Fibroblast of peridontal ligament (primary cell): ENCODE measurements at regions not wholly inside any gene's neighbourhood (a gene's known extent, or its start where the extent isn't known, plus 50 kb on each side); places are given as distances from the start of the nearest gene placed in this dataset.

Experiments used
- DNase-seq: peaks from one replicate; pipeline ENCODE4 v3.0.0-alpha.2; 2010; ENCODE audit errors: extremely low read depth

DNA sequence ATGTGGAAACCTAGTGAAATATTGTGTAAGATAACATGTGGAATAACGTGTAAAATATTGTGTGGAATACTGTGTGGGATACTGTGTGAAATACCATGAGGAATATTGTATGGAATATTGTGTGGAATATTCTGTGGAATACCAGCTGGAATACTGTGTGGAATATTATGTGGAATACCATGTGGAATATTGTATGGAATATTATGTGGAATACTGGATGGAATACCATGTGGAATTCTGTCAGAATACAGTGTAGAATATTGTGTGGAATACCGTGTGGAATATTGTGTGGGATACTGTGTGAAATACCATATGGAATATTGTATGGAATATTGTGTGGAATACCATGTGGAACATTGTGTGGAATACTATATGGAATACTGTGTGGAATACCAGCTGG, 134.6 kb upstream of the CHST15 start:
- no peak for DNase-seq

DNA sequence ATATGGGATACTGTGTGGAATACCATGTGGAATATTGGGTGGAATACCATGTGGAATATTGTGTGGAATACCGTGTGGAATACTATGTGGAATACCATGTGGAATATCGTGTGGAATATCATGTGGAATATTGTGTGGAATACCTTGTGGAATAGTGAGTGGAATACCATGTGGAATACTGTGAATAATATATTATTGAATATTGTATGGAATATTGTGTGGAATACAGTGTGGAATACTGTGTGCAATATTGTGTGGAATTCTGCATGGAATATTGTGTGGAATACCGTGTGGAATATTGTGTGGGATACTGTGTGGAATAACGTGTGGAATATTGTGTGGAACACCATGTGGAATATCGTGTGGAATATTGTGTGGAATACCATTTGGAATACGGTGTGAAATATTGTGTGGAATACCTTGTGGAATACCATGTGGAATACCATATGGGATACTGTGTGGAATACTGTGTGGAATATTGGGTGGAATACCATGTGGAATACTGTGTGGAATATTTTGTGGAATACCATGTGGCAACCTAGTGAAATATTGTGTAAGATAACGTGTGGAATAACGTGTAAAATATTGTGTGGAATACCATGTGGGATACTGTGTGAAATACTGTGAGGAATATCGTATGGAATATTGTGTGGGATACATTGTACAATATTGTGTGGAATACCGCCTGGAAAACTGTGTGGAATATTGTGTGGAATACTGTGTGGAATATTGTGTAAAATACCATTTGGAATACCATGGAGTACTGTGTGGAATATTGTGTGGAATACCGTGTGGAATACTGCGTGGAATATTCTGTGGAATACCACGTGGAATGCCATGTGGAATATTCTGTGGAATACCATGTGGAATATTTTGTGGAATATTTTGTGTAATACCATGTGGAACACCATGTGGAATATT, 133.9 kb upstream of the CHST15 start:
- DNase-seq: no peak

DNA sequence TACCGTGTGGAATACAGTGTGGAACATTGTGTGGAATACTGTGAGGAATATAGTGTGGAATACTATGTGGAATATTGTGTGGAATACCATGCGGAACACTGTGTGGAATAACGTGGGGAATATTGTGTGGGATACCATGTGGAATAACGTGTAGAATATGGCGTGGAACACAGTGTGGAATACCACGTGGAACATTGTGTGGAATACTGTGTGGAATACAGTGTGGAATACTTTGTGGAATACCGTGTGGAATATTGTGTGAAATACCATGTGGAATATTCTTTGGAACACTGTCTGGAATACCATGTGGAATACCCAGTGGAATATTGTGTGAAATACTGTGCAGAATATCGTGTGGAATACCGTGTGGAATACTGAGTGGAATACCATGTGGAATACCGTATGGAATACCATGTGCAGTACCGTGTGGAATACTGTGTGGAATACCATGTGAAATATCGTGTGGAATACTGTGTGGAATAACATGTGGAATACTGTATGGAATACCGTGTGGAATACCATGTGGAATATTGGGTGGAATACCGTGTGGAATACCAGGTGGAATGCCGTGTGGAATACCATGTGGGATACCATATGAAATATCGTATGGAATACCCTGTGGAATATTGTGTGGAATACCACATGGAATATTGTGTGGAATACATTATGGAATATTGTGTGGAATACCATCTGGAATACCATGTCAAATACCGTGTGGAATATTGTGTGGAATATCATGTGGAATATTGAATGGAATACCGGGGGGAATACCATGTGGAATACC, 133.1 kb upstream of the CHST15 start:
- no peak for DNase-seq

DNA sequence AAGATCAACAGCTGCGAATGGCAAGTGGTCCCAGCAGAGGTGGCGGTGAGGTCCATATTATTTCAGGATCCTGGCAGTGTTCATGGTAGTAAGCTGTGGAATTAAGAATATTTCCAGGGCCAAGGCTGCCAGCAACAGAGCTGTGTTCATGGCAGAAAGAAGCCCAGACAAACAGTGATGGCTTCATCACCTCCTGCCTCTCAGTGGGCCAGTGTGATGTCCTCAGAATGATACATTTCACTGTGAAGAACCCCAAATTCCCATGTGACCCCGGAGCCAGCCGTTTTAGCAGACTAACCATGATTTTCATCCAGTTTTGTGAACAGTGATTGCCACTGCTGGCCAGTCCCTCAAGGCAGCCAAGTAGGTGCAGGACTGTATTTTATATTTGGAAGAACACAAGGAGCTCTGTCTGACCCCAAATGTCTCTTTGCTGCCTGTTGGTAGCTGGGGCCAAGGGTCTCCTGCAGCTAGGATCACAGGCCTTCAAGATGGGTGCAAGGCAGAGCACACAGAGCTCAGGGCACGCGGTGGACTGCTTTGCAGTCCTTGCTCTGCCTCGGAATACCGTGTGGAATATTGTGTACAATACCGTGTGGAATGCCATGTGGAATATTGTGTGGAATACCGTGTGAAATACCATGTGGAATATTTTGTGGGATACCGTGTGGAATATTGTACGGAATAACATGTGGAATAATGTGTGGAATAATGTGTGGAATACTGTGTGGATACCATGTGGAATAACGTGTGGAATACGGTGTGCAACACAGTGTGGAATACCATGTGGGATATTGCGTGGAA, 132.3 kb upstream of the CHST15 start:
- DNase-seq: no peak

DNA sequence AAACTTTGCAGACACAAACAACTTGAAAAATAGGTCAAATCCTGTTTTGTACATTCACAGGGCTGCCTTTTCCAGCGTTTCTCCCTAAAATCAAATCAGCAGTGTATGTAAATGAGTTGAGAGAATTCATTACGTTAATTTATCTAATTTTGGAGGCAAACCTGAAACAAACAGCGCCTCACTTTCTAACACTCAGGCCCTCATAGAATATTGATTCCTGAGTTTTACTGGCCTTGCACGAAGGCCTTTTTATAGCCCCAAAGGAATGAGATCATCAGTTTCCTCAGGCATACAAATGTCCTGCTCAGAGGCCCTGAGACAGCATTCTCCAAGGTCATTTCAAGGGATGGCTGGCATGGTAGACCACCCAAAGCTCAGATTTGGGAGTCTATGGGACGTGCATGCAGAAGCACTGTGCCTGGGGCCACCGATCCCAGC, 131.7 kb upstream of the CHST15 start:
- no peak for DNase-seq

DNA sequence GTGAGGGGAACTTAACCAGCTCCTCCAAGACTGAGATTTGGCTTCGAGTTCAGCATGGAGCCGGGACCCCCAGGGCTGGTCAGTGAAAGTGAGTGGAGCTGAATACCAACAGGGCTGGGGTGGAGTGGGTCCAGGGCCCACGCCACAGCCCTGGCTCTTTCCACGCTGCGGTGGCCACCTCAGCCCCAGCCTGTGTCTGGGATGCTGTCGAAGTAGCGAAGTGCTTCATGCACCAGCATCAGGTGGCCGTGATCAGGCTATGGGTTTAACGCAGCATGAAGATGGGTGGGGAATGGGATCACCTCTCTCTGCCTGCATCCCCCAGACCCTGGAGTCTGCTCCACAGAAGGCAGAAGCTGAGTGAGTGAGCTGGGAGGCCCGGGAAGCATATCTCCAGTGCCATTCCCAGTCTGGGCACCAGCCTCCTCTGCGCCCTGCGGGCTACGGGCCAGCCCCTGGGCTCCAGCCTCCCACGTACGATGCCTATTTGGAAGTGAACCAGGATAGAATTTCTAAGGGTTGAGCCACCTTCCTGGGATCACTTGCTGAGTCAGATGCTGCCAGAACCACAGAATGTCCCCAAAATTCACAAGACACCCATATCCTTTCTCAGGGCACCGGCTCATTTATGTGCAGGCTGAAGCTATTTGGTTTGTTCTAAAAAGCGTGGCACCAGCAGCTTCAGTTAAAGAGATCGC, 131.1 kb upstream of the CHST15 start:
- no peak for DNase-seq

DNA sequence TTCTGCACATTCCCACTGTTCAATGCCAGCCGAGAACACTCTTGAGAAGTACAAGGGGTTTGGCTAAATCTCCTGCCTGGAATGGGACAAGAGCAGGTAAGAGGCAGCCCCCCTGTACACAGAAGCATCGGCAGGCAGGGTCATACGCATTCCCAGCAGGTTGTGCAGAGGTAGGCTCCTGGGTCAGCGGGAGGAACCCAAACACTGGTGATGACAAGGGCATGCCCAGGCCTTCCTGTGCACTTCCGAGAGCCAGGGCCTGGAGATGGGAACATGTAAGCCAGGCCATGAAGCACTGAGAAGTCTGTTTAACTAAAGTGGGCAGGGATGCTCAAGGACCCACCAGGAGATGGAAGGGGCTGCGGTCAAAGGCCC, 130.3 kb upstream of the CHST15 start:
- no peak for DNase-seq

DNA sequence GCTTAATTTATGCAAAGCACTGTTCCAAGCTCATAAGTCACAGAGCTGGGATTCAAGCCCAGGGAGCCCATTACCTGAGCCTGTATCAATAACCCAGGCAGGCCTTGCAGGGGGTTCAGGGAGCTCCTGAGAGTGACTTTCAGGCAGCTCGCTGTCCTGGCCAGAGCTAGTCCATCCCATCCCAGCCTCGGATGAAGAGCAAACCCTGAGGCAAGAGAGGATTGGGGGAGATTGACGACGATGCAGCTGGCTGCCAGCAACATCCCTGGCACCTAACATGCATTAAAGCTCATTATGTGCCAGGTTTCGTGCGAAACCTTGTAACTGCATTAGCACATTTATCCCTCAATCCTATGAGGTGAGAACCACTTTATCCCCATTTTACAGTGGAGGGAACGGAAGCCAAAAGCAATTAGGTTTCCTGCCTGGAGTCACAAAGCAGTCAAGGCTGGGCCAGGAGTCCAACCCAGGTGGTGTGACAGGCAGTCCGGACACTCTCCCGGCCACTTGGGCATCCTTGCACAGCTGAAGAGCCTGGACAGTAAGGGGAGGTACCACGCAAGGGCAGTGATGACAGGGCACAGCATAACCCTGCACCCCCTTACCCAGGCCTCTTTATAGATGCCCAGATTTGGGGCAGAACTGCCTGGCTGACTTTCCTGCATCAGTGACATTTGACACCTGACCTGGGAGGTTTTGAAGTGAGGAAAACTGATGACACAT, 129.8 kb upstream of the CHST15 start:
- no peak for DNase-seq

DNA sequence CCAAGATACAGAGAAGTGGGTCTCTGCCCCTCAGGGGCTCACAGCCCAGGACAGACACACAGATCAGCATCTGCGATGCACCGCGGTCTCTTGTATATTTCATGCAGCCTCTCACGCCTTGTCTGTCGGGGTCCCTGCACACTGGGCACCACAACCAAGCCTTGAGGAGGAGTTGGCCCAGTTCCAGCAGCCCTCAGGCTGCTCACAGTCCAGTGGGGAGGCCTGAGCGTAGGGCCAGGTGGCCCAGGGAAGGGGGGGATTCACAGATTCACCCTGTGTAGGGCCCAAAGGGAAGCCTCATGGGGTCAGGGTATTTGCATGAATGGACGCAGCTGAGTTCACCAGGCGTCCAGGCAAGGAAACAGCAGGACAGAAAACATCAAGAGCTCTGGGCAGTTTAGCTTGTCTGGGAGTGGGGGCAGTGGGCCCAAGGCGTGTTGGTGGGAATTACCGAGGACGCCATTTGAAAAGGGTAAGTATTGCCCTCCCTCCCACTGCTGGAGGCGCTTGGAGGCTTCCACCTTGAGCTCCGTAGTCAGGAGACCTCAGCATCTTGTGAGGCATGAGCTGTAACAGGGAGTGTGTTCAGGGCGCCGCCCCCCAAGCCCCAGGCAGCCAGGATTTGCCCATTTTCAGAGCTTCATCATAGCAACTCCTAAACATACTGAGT, 129.1 kb upstream of the CHST15 start:
- DNase-seq: no peak

DNA sequence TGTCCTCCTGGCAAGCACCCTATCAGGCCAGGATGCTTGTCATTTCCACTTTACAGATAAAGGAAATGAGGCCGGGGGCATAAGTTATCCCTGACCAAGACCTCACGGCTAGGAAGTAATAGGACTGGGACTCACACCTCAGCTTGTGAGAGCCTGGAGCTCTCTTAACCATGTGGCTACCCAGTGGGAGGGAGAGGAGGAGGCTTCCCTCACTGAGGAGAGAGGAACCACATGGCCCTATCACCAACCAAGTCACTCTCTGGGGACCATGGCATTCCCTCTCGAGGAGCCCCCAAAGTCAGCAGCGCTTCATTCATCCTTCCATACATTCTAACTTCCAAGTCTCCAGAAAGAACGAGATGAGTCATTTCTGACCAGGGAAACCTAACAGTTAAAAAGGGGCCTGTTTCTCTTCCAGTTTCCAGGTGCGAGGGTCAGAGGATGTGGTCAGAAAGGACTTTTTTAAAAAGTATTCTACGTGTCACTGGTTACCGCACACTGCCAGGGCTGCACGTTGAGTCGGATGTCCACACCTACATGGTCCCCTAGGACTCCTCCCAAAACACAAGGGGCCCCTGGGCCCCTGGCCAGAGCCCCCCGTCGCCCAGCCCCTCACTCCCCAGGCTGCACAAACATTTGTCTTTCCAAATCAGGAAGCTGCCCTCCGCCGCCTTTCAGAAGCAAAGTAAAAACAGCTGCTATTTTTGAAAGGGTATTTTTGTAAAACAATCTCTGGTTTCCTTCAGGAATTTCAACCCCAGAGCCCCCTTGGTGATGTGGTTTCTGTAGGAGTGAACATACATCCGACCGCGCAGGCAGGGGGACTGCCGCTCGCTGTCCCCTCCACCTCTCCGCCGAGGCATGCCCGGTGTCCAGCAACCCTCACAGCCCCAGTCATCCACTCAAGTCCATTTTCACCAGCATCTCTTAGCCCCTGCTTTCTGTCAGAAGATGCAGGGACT, 128.2 kb upstream of the CHST15 start:
- DNase-seq: no peak

DNA sequence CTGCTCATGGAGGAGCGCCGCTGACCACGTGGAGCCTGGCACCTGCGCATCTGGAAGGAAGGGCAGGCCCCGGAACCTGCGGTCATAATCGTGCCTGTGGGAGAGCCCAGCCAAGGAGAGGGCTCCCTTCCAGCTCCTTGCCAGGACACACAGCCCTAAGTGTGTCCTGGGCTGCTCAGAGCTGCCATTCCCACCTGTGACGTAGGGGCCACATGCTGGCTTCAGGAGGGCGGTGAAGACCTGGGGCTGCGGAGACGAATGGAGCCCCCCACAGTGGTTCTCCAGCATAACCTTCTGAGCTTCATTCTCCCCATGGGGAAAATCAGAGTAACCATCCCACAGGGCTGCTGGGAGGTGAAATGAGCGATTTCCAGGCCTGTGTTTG, 127.6 kb upstream of the CHST15 start:
- no peak for DNase-seq

DNA sequence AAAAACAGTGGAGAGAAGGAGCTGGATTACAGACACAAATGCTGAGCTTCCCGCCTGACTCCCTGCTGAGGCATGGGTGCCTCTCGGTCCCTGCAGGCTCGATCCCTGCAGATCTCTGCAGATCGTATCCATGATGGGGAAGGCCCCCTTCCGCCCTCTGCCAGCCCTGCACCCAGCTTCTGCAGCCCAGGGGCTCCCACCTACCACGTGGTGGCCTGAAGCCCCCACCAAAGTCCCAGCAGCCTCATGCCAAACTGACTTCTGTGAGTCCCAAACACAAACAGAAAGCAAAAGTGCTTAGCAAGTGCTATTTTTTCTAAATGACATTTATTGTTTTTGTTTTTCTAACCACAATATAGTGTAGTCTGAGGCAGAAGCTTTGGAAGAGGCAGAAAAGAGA, 127.1 kb upstream of the CHST15 start:
- DNase-seq: no peak

DNA sequence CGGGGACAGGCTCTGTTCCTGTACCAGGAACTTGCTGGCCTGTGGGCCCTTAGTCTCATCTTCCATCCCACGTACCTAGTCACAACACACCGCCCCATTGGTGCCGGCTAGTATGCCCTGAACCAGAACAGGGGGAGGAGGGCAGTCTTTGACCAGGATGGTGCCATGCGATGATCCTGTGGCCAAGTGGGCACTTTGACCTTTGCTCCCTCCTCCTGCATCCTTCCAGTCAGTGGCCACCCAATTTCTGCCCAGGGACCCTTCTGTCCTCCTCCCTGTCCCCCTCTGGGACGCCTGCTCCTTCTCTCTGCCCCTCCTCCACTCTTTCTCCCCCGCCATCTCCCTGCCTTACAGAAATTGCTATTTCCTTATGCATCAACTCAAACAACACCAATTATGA, 126.3 kb upstream of the CHST15 start:
- DNase-seq: no peak

DNA sequence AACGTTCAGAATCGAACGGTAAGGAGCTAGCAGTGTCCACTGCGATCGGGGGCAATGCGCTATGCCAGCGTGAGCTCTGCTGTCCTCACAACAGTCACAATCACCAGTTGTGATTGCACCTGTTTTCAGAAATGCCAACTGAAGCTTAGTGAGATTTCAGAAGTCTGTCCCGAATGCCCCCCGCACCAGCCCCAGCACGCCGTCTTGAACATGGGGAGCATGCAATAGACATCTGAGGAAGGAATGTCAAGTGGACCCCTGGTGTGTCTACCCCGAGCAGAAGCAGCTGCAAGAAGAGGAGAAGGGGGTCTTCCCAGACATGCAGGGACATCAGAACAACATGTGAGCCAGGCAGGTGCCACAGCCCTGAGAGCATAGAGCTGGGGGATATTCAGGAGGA, 125.7 kb upstream of the CHST15 start:
- no peak for DNase-seq

DNA sequence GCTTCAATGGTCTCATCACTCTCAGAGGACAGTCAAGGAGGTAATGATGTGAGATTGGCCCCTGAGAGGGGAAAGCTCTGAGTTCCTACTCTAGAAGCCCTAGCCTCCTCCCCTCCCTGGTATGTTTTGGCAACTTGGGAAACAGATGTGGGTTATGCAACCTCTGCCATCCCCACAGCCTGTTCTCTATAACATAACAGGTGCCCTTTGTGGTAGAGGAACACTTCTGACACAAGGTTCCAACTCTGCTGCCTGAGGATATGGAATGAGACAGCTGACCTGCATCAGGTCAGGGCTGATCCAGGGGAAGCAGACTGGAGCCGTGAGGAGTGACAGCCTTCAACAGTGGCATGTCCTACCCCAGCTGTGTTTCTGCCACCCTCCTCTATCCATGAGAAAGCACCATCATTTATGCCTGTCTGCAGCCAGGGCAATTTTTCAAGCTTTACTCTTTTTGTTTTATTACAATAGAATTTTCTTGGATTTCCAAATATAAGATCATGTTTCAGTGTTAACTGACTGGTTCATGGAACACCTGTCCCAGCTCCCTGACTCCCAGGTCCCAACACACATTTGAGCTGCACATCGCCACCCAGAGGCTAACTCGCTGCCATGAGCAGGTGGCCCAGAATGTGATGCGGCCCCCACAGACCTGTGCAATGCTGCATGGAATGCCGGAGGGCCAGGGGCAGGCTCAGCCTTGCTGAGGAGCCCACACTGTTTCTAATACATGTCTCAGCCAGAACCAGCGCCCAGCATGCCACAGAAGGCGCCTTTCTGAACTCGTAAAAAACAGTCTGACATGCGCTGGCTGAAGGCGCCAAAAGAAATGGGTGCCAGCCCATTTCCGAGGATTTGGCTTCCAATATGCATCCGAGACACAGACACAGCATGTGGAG, 124.8 kb upstream of the CHST15 start:
- no peak for DNase-seq

DNA sequence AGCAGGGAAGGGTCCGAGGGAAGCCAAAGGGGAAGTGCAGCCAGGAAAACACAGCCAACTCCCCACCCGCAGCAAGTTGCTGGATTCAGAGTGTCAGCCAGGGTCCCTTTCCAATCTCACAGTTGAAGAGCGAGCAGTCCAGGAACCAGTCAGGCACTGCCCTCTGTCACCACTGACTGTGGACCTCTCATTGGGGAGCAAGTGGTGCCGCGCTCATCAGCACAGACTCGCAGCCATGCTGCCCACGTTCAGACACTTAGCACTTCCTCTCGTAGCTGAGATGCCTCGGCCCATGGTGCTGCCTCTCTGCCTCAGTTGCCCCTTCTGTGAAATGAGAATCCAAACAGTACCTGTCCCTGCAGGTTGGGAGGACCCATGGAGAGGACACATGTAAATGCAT, 123.6 kb upstream of the CHST15 start:
- DNase-seq: no peak

DNA sequence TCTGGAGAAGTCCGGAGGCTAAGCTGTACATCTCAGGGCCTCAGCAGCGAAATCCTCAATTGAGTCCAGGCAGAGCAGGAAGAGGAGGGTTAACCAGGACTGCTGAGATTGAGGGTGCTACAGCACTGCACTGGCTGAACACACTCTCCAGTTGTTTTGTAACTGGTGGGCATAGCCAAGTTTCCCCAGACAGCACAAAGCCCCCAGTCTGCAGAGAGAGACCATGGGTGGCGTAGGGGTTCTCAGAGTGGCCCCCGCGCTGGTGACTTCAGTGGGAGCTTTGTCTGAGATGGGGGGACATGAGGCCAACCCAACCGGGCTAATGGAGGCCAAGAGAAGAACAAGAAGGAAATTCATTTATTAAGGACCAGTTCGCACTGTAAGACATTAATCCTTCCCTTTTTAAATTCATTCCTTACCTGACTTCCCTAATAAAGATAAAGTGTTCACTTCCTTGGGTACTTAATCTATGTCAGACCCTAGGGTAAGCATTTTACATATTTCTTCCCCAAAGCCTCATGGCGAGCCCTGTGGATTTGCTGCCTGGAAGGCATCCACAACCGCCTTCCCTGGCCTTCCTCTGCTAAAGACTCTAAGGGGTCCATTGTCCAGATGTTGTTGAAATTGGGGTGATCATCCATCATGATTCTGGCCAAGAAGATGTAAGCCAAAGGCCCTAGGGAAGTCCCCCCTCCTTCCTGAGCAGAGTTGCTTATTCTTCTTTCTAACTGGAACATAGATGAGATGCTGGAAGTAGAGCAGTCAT, 121.4 kb upstream of the CHST15 start:
- DNase-seq: no peak
